IPS-15b (cell line): ENCODE measurements at regions not wholly inside any gene's neighbourhood (a gene's known extent, or its start where the extent isn't known, plus 50 kb on each side); places are given as distances from the start of the nearest gene placed in this dataset.

Experiments used
- H3K27me3 ChIP-seq: one replicate; pipeline ENCODE4 v1.6.1; 2013; ENCODE audit warnings: low read length; ENCODE audit not compliant: control insufficient read depth, insufficient read depth
- H3K36me3 ChIP-seq: one replicate; pipeline ENCODE4 v1.6.1; 2013; ENCODE audit warnings: low read length; ENCODE audit not compliant: control insufficient read depth, insufficient read depth
- H3K4me1 ChIP-seq: one replicate; pipeline ENCODE4 v1.6.1; 2013; ENCODE audit warnings: mild to moderate bottlenecking, low read length; ENCODE audit not compliant: control insufficient read depth, insufficient read depth
- H3K4me3 ChIP-seq: one replicate; pipeline ENCODE4 v1.5.1; 2013; ENCODE audit warnings: low read depth, low read length
- H3K9ac ChIP-seq: one replicate; pipeline ENCODE4 v1.6.1; 2013; ENCODE audit warnings: low read depth, mild to moderate bottlenecking, low read length
- H3K9me3 ChIP-seq: one replicate; pipeline ENCODE4 v1.6.1; 2013; ENCODE audit warnings: mild to moderate bottlenecking, low read length; ENCODE audit not compliant: control insufficient read depth, insufficient read depth

GRCh38 chr2:21656330-21657075, 532.7 kb downstream of the TDRD15 start:
- no peaks in the 10 kb centered on the region for H3K9me3 ChIP-seq
- H3K36me3 ChIP-seq, result no peaks in the 10 kb centered on the region
- no peaks in the 10 kb centered on the region for H3K27me3 ChIP-seq
- no peak overlapping the region for H3K4me3 ChIP-seq
- no peak overlapping the region for H3K9ac ChIP-seq
- H3K4me1 ChIP-seq, result no peaks in the 10 kb centered on the region

GRCh38 chr2:21657445-21657844, 533.7 kb downstream of the TDRD15 start:
- Histone ChIP-seq H3K27me3 (no peaks in the 10 kb centered on the region), H3K36me3 (no peaks in the 10 kb centered on the region), H3K4me3 (no peak overlapping the region), H3K9ac (no peak overlapping the region), H3K4me1 (no peaks in the 10 kb centered on the region), H3K9me3 (no peaks in the 10 kb centered on the region)

DNA sequence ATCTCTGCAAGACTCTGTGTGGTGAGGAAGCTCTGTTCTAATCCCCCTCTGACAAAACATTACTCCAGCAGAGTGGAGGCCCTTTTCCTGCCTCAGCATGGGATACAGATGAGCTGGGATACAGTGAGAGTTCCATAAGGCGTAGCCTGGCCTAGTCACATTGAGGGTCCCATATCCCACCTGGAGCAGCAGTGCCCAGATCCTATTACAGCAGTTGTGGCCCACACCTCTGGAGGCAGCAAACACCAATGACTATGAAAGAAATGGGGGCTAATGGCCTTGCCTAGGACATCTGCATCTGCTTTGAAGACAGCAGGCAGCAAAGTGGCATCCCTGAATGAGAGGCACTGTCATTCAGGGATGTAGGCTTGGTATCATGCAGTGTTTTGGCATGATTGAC, 534.5 kb downstream of the TDRD15 start:
- no peaks in the 10 kb centered on the region for H3K36me3 ChIP-seq
- no peak overlapping the region for H3K9ac ChIP-seq
- no peaks in the 10 kb centered on the region for H3K27me3 ChIP-seq

GRCh38 chr2:21658907-21659477, 535.2 kb downstream of the TDRD15 start:
- no peaks in the 10 kb centered on the region for H3K27me3 ChIP-seq
- H3K4me1 ChIP-seq, result no peaks in the 10 kb centered on the region
- H3K9me3 ChIP-seq, result no peaks in the 10 kb centered on the region
- no peak overlapping the region for H3K4me3 ChIP-seq
- no peak overlapping the region for H3K9ac ChIP-seq
- no peaks in the 10 kb centered on the region for H3K36me3 ChIP-seq

More for the DNA sequence above, 534.5 kb downstream of the TDRD15 start:
- H3K4me3 ChIP-seq, result no peak overlapping the region
- no peaks in the 10 kb centered on the region for H3K9me3 ChIP-seq
- no peaks in the 10 kb centered on the region for H3K4me1 ChIP-seq

- Histone ChIP-seq H3K36me3 (no peaks in the 10 kb centered on the region), H3K4me1 (peaks cover 2% of the 10 kb centered on the region), H3K4me3 (no peak overlapping the region), H3K9ac (no peak overlapping the region), H3K27me3 (no peaks in the 10 kb centered on the region), H3K9me3 (no peaks in the 10 kb centered on the region)
Measured at GRCh38 chr2:21664083-21664482, 540.3 kb downstream of the TDRD15 start.

DNA sequence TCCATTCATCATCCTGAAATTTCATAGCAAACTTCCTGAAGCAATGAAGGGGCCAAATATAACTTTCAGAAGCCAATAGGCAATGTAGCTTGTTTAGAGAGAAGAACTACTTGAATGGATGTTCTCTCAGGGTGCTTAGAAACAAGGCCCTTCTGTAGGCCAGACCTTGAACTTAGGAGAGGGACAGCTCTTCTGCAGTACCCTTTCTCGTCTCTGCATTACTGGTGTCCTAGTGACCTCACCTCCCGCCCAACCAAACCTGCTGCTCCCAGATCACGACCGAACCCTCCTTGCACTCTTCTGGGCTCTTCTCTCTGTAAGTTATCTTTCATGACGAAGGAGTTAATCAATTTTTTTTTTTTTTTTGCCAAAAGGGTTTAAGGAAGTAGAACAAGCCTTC, 543.9 kb downstream of the TDRD15 start:
- no peaks in the 10 kb centered on the region for H3K9me3 ChIP-seq
- H3K4me1 ChIP-seq, result peaks cover 2% of the 10 kb centered on the region
- no peak overlapping the region for H3K4me3 ChIP-seq
- H3K27me3 ChIP-seq, result no peaks in the 10 kb centered on the region
- H3K9ac ChIP-seq, result no peak overlapping the region
- no peaks in the 10 kb centered on the region for H3K36me3 ChIP-seq

GRCh38 chr2:21668078-21668710, 544.4 kb downstream of the TDRD15 start:
- no peaks in the 10 kb centered on the region for H3K27me3 ChIP-seq
- H3K36me3 ChIP-seq, result no peaks in the 10 kb centered on the region
- H3K9ac ChIP-seq, result no peak overlapping the region
- no peak overlapping the region for H3K4me3 ChIP-seq
- peaks cover 2% of the 10 kb centered on the region for H3K4me1 ChIP-seq
- H3K9me3 ChIP-seq, result no peaks in the 10 kb centered on the region

GRCh38 chr2:21676041-21676440, 552.3 kb downstream of the TDRD15 start:
- H3K9ac ChIP-seq, result no peak overlapping the region
- H3K4me3 ChIP-seq, result no peak overlapping the region
- H3K36me3 ChIP-seq, result no peaks in the 10 kb centered on the region
- no peaks in the 10 kb centered on the region for H3K4me1 ChIP-seq
- no peaks in the 10 kb centered on the region for H3K9me3 ChIP-seq
- H3K27me3 ChIP-seq, result no peaks in the 10 kb centered on the region

- Histone ChIP-seq H3K4me1 (no peaks in the 10 kb centered on the region), H3K36me3 (no peaks in the 10 kb centered on the region), H3K9ac (no peak overlapping the region), H3K9me3 (no peaks in the 10 kb centered on the region), H3K4me3 (no peak overlapping the region), H3K27me3 (no peaks in the 10 kb centered on the region)
Measured at GRCh38 chr2:21676676-21677075, 552.9 kb downstream of the TDRD15 start.

DNA sequence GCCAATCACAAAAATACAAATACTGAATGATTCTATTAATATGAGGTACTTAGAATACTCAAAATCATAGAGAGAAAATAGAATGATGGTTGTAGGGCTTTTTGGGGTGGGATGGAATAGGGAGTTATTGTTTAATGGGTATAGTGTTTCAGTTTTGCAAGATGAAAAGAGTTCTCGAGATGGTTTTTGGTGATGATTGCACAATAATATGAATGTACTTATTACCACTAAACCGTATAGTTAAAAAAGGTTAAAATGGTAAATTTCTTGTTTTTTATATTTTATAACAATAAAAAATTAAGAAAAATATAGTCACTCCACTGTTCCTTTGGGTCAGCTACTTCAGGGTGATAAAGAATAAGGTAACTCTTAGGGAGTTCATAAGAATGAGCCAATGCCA, 560.1 kb downstream of the TDRD15 start:
- H3K4me3 ChIP-seq, result no peak overlapping the region
- H3K4me1 ChIP-seq, result no peaks in the 10 kb centered on the region
- H3K27me3 ChIP-seq, result no peaks in the 10 kb centered on the region
- no peaks in the 10 kb centered on the region for H3K9me3 ChIP-seq
- no peak overlapping the region for H3K9ac ChIP-seq
- H3K36me3 ChIP-seq, result no peaks in the 10 kb centered on the region

GRCh38 chr2:21687589-21687988, 563.8 kb downstream of the TDRD15 start:
- H3K9ac ChIP-seq, result no peak overlapping the region
- no peak overlapping the region for H3K4me3 ChIP-seq
- no peaks in the 10 kb centered on the region for H3K9me3 ChIP-seq
- H3K4me1 ChIP-seq, result no peaks in the 10 kb centered on the region
- H3K27me3 ChIP-seq, result no peaks in the 10 kb centered on the region
- H3K36me3 ChIP-seq, result no peaks in the 10 kb centered on the region

- Histone ChIP-seq H3K36me3 (no peaks in the 10 kb centered on the region), H3K9ac (no peak overlapping the region), H3K4me1 (no peaks in the 10 kb centered on the region), H3K27me3 (no peaks in the 10 kb centered on the region), H3K9me3 (no peaks in the 10 kb centered on the region), H3K4me3 (no peak overlapping the region)
Measured at GRCh38 chr2:21690005-21690404, 566.2 kb downstream of the TDRD15 start.
